Skin epidermis (tissue), 12 donors: ENCODE measurements at regions not wholly inside any gene's neighbourhood (a gene's known extent, or its start where the extent isn't known, plus 50 kb on each side); places are given as distances from the start of the nearest gene placed in this dataset.

Experiments
- H3K27ac ChIP-seq, 21 experiments: fragments of 200-600 bp; sonication (generic) in 11 of 21; one replicate each; pipeline ENCODE4 v1.5.0; 2020; ENCODE audit warnings: mild to moderate bottlenecking in 3 of 21, inconsistent platforms in 2 of 21, moderate library complexity in 2 of 21
- H3K4me3 ChIP-seq, 7 experiments: fragments of 200-600 bp; sonication (generic) in 2 of 7; one replicate each; pipeline ENCODE4 v1.5.0; 2020; ENCODE audit warnings: inconsistent platforms in 2 of 7, mild to moderate bottlenecking in 2 of 7, moderate library complexity in 1 of 7

GRCh38 chr16:5496013-5496412 lies 398.4 kb upstream of the EEF2KMT start:
- no peak overlapping the region for H3K27ac ChIP-seq
- no peak overlapping the region for H3K4me3 ChIP-seq

- Histone ChIP-seq H3K4me3 (no peak overlapping the region), H3K27ac (no peak overlapping the region)
These were observed 392.9 kb upstream of the EEF2KMT start for GRCh38 chr16:5490499-5490898.

GRCh38 chr16:5488581-5488980 lies 391.0 kb upstream of the EEF2KMT start:
- H3K27ac ChIP-seq = no peak overlapping the region
- no peak overlapping the region for H3K4me3 ChIP-seq

GRCh38 chr16:5487728-5488127 lies 390.1 kb upstream of the EEF2KMT start:
- H3K27ac ChIP-seq = no peak overlapping the region
- no peak overlapping the region for H3K4me3 ChIP-seq

GRCh38 chr16:5482256-5482655 lies 384.7 kb upstream of the EEF2KMT start:
- Histone ChIP-seq H3K4me3 (no peak overlapping the region), H3K27ac (no peak overlapping the region)

- H3K4me3 ChIP-seq = no peak overlapping the region
These were observed 383.0 kb upstream of the EEF2KMT start for GRCh38 chr16:5480431-5481195.

GRCh38 chr16:5479926-5480325 lies 382.3 kb upstream of the EEF2KMT start:
- Histone ChIP-seq H3K27ac (no peak overlapping the region), H3K4me3 (no peak overlapping the region)

More at GRCh38 chr16:5480431-5481195, 383.0 kb upstream of the EEF2KMT start:
- no peak overlapping the region for H3K27ac ChIP-seq

GRCh38 chr16:5478036-5478435 lies 380.4 kb upstream of the EEF2KMT start:
- Histone ChIP-seq H3K27ac (no peak overlapping the region), H3K4me3 (no peak overlapping the region)

GRCh38 chr16:5477251-5477650 lies 379.7 kb upstream of the EEF2KMT start:
- H3K4me3 ChIP-seq = no peak overlapping the region
- no peak overlapping the region for H3K27ac ChIP-seq

- no peak overlapping the region for H3K4me3 ChIP-seq
- no peak overlapping the region for H3K27ac ChIP-seq
These were observed 375.0 kb upstream of the EEF2KMT start for GRCh38 chr16:5472552-5472951.

GRCh38 chr16:5468488-5468887 lies 370.9 kb upstream of the EEF2KMT start:
- H3K27ac ChIP-seq = no peak overlapping the region
- H3K4me3 ChIP-seq = no peak overlapping the region

GRCh38 chr16:5467552-5467951 lies 370.0 kb upstream of the EEF2KMT start:
- no peak overlapping the region for H3K27ac ChIP-seq
- no peak overlapping the region for H3K4me3 ChIP-seq

GRCh38 chr16:5466551-5466950 lies 369.0 kb upstream of the EEF2KMT start:
- no peak overlapping the region for H3K4me3 ChIP-seq

GRCh38 chr16:5465714-5466113 lies 368.1 kb upstream of the EEF2KMT start:
- no peak overlapping the region for H3K4me3 ChIP-seq
- H3K27ac ChIP-seq = no peak overlapping the region

More at GRCh38 chr16:5466551-5466950, 369.0 kb upstream of the EEF2KMT start:
- H3K27ac ChIP-seq = no peak overlapping the region

- H3K27ac ChIP-seq = no peak overlapping the region
- H3K4me3 ChIP-seq = no peak overlapping the region
These were observed 366.2 kb upstream of the EEF2KMT start for GRCh38 chr16:5463820-5464219.

- H3K4me3 ChIP-seq = no peak overlapping the region
- H3K27ac ChIP-seq = no peak overlapping the region
These were observed 364.0 kb upstream of the EEF2KMT start for GRCh38 chr16:5461574-5461973.

GRCh38 chr16:5461141-5461540 lies 363.5 kb upstream of the EEF2KMT start:
- no peak overlapping the region for H3K27ac ChIP-seq
- H3K4me3 ChIP-seq = no peak overlapping the region

GRCh38 chr16:5460701-5461100 lies 363.1 kb upstream of the EEF2KMT start:
- Histone ChIP-seq H3K4me3 (no peak overlapping the region), H3K27ac (no peak overlapping the region)

- no peak overlapping the region for H3K4me3 ChIP-seq
- no peak overlapping the region for H3K27ac ChIP-seq
These were observed 362.3 kb upstream of the EEF2KMT start for GRCh38 chr16:5459863-5460262.

GRCh38 chr16:5455110-5455509 lies 357.5 kb upstream of the EEF2KMT start:
- H3K4me3 ChIP-seq = no peak overlapping the region
- H3K27ac ChIP-seq = no peak overlapping the region

- Histone ChIP-seq H3K27ac (no peak overlapping the region), H3K4me3 (no peak overlapping the region)
These were observed 356.8 kb upstream of the EEF2KMT start for GRCh38 chr16:5454349-5454748.

- no peak overlapping the region for H3K4me3 ChIP-seq
- H3K27ac ChIP-seq = no peak overlapping the region
These were observed 354.0 kb upstream of the EEF2KMT start for GRCh38 chr16:5451641-5452040.
